Transverse colon (tissue), 4 donors: ENCODE measurements at regions not wholly inside any gene's neighbourhood (a gene's known extent, or its start where the extent isn't known, plus 50 kb on each side); places are given as distances from the start of the nearest gene placed in this dataset.
A peak's percentile ranks its signal among the peaks of the same experiment; 100 is the strongest.

Experiments used
- DNase-seq: peaks from one replicate; pipeline ENCODE4 v3.0.0-alpha.2; 2019
- H3K27ac ChIP-seq, 4 donors: fragments of 200-600 bp; sonication (generic); 2 replicates each; pipeline ENCODE4 v1.5.1; 2016 to 2018; ENCODE audit warnings: inconsistent platforms in 4 of 4
- H3K27me3 ChIP-seq: fragments of 200-600 bp; sonication (generic); 2 replicates; pipeline ENCODE4 v1.5.1; 2017; ENCODE audit warnings: inconsistent platforms
- H3K36me3 ChIP-seq, 4 donors: fragments of 200-600 bp; sonication (generic); 2 replicates each; pipeline ENCODE4 v1.5.1; 2017 to 2019; ENCODE audit warnings: inconsistent platforms in 4 of 4
- H3K4me1 ChIP-seq, 4 donors: fragments of 200-600 bp; sonication (generic); 2 replicates each; pipeline ENCODE4 v1.5.1; 2017 to 2020; ENCODE audit warnings: inconsistent platforms in 4 of 4
- H3K4me3 ChIP-seq, 4 donors: fragments of 200-600 bp; sonication (generic); 1 replicate in 1 of 4; 2 replicates in 3 of 4; pipeline versions ENCODE4 v1.5.1 to v1.6.1; 2017 to 2019; ENCODE audit warnings: inconsistent platforms in 4 of 4
- H3K9me3 ChIP-seq, 2 donors: fragments of 200-600 bp; sonication (generic); 2 replicates each; pipeline ENCODE4 v1.5.1; 2017 to 2019; ENCODE audit warnings: inconsistent platforms in 2 of 2
- CTCF ChIP-seq, 5 experiments: fragments of 200-600 bp in 3 of 5; fragments of 450-650 bp in 2 of 5; sonication (generic) in 3 of 5; IDR thresholded peaks; 1 replicate in 2 of 5; 2 replicates in 3 of 5; pipeline ENCODE4 v1.5.1; 2016 to 2017; ENCODE audit warnings: antibody characterized with exemption in 5 of 5, inconsistent platforms in 3 of 5, mild to moderate bottlenecking in 2 of 5, moderate library complexity in 1 of 5
- EP300 ChIP-seq: sonication (generic); formaldehyde crosslinking; IDR thresholded peaks from one replicate; pipeline ENCODE4 v1.6.1; 2017; ENCODE audit warnings: antibody characterized with exemption, low read depth
- POLR2A ChIP-seq: fragments of 450-650 bp; IDR thresholded peaks from one replicate; pipeline ENCODE4 v1.6.1; 2016; ENCODE audit warnings: antibody characterized with exemption, mild to moderate bottlenecking, moderate library complexity
- POLR2AphosphoS5 ChIP-seq, 3 donors: sonication (generic); formaldehyde crosslinking; IDR thresholded peaks; one replicate each; pipeline ENCODE4 v1.6.1; 2016; ENCODE audit warnings: antibody characterized with exemption in 3 of 3
- WGBS, 2 donors: methylation state at CpG; one replicate each; pipeline ENCODE4 v1.1.5; 2018; ENCODE audit warnings: low coverage in 1 of 2; 5-methylcytosine and 5-hydroxymethylcytosine counted together
- in situ Hi-C, 4 donors: fragments of 200-750 bp; cut with MboI; loops; one replicate each; pipeline versions ENCODE4 v1.15.0 to v1.15.1; 2017; ENCODE audit warnings: low sequenced_read_pairs in 3 of 4, low pct_ligation_motif_present in 1 of 4, low pct_unique_long_range_greater_than_20kb in 1 of 4
- intact Hi-C: fragments of 100-400 bp; cut with DNase I; formaldehyde crosslinking; loops from one replicate; pipeline ENCODE4 v1.15.1; 2023; ENCODE audit warnings: low total_unique reads

- Histone ChIP-seq H3K27ac (no peak overlapping the region), H3K4me1 (no peaks in the 10 kb centered on the region), H3K27me3 (no peaks in the 10 kb centered on the region), H3K9me3 (no peaks in the 10 kb centered on the region), H3K4me3 (no peak overlapping the region), H3K36me3 (no peaks in the 10 kb centered on the region)
- intact Hi-C loops, result no loop called here
- TF ChIP-seq POLR2A, result no peak
- TF ChIP-seq EP300, result no peak
- TF ChIP-seq CTCF (IDR thresholded peaks at IDR 0.05), result no peak
- no peak for TF ChIP-seq POLR2AphosphoS5 (IDR thresholded peaks at IDR 0.05)
- in situ Hi-C loops, result no loop called here
- 69 to 86% methylated on average over 3 to 5 of the region's 5 CpGs for WGBS, 2 donors
- DNase-seq, result no peak
Measured at GRCh38 chr12:127957001-127957660, 309.8 kb upstream of the TMEM132C start.

GRCh38 chr12:127962303-127962702, 304.7 kb upstream of the TMEM132C start:
- in situ Hi-C loops, result no loop called here
- Histone ChIP-seq H3K4me1 (no peaks in the 10 kb centered on the region), H3K4me3 (no peak overlapping the region), H3K9me3 (no peaks in the 10 kb centered on the region), H3K27ac (no peak overlapping the region), H3K36me3 (no peaks in the 10 kb centered on the region), H3K27me3 (no peaks in the 10 kb centered on the region)
- DNase-seq, result no peak
- no peak for TF ChIP-seq POLR2A
- TF ChIP-seq EP300, result no peak
- no peak for TF ChIP-seq POLR2AphosphoS5 (IDR thresholded peaks at IDR 0.05)
- TF ChIP-seq CTCF (IDR thresholded peaks at IDR 0.05), result no peak
- intact Hi-C loops, result no loop called here
- WGBS, 2 donors, result 64 to 68% methylated on average over 3 to 5 of the region's 5 CpGs

GRCh38 chr12:127963933-127964332, 303.0 kb upstream of the TMEM132C start:
- Histone ChIP-seq H3K27me3 (no peaks in the 10 kb centered on the region), H3K4me3 (no peak overlapping the region), H3K4me1 (no peaks in the 10 kb centered on the region), H3K36me3 (no peaks in the 10 kb centered on the region), H3K9me3 (no peaks in the 10 kb centered on the region), H3K27ac (no peak overlapping the region)
- in situ Hi-C loops (no loop called here), intact Hi-C loops (no loop called here)
- 68 to 75% methylated on average over 2 of the region's 2 CpGs for WGBS, 2 donors
- no peak for DNase-seq
- TF ChIP-seq CTCF (IDR thresholded peaks at IDR 0.05), result no peak

GRCh38 chr12:127964717-127965116, 302.3 kb upstream of the TMEM132C start:
- H3K27ac ChIP-seq, result no peak overlapping the region
- H3K27me3 ChIP-seq, result no peaks in the 10 kb centered on the region
- H3K9me3 ChIP-seq, result no peaks in the 10 kb centered on the region
- 52 to 82% methylated on average over 2 to 3 of the region's 3 CpGs for WGBS, 2 donors
- H3K36me3 ChIP-seq, result no peaks in the 10 kb centered on the region
- no peak for TF ChIP-seq POLR2AphosphoS5 (IDR thresholded peaks at IDR 0.05)
- TF ChIP-seq CTCF (IDR thresholded peaks at IDR 0.05), result peak in 3 of 5 experiments; percentile 23 to 27 (median 24)
- H3K4me3 ChIP-seq, result no peak overlapping the region
- H3K4me1 ChIP-seq, result no peaks in the 10 kb centered on the region
- no peak for DNase-seq
- in situ Hi-C loops, result no loop called here
- intact Hi-C loops, result no loop called here
